ENCODE measurements at regions not wholly inside any gene's neighbourhood (a gene's known extent, or its start where the extent isn't known, plus 50 kb on each side); places are given as distances from the start of the nearest gene placed in this dataset.
"Not testable (repeated sequence)": the region's sequence is repeated elsewhere in the genome, so short reads cannot be mapped to it uniquely, and the experiment has no call there.

GRCh38 chr2:58419983-58420382, 178.9 kb upstream of the FANCL start:
- no peak for DNase-seq (ENCODE audit: low read depth in 4 of 4, low spot score in 3 of 4)

- no peak for DNase-seq (ENCODE audit: low read depth in 4 of 4, low spot score in 3 of 4)
These were observed 175.6 kb upstream of the FANCL start for GRCh38 chr2:58416696-58417095.

GRCh38 chr2:58414506-58414905, 173.4 kb upstream of the FANCL start:
- DNase-seq (ENCODE audit: low read depth in 4 of 4, low spot score in 3 of 4), result no peak

DNA sequence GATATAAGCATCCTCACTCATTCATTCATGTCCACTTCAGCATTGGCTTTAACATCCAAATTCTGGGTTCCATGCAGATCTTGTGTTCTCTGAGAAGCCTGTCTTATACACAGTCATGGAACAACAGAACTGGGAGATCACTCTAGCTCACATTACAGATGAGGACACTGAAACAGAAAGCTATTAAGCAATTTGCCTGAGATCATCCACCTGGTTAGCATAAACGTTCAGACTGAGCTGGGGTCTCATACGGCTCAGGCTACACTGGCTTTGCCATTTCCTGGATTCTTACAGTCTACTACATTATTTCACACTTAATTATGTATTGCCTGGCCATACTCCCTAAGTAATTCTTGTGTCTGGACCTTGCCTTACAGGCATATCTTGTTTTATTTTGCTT, 169.4 kb upstream of the FANCL start:
- DNase-seq (ENCODE audit: low read depth in 4 of 4, low spot score in 3 of 4), result no peak

- DNase-seq (ENCODE audit: low read depth in 4 of 4, low spot score in 3 of 4), result no peak
These were observed 166.4 kb upstream of the FANCL start for GRCh38 chr2:58407487-58407886.

GRCh38 chr2:58405341-58405740, 164.2 kb upstream of the FANCL start:
- no peak for DNase-seq (ENCODE audit: low read depth in 4 of 4, low spot score in 3 of 4)

DNA sequence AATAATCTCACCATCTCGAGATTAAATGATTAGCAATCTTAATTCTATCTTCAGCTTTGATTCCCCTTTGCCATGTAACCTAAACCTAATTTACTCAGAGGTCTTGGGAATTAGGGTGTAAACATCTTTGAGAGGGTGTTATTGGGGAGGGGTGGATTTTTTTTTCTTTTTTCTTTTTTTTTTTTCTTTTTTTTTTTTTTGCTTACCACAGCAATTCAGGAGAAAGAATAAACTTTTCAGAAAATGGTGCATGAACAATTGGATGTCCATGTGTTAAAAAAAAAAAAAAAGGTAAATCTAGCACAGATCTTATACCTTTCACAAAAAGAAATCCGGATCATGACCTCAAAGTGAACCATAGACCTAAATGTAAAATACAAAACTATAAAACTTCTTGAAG, 160.8 kb upstream of the FANCL start:
- DNase-seq (ENCODE audit: low read depth in 4 of 4, low spot score in 3 of 4), result no peak

DNA sequence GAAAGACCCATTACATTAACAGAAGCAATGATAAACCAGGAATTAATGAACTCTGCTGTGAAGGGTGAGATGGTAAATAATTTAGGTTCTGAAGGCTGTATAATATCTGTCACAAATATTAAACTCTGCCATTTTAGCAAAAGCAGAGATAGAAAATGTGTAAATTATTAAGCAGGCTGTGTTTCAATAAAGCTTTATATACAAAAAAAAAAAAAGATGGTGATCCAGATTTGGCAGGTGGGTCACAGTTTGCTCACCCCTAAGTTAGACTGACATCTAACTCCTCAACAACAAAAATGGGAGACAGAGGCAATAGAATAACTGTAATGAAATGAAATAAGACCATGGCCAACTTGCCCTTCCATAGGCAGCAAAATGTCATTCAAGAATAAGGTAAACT, 157.3 kb upstream of the FANCL start:
- DNase-seq (ENCODE audit: low read depth in 4 of 4, low spot score in 3 of 4), result no peak

GRCh38 chr2:58387701-58388100, 146.6 kb upstream of the FANCL start:
- DNase-seq (ENCODE audit: low read depth in 4 of 4, low spot score in 3 of 4), result no peak

DNA sequence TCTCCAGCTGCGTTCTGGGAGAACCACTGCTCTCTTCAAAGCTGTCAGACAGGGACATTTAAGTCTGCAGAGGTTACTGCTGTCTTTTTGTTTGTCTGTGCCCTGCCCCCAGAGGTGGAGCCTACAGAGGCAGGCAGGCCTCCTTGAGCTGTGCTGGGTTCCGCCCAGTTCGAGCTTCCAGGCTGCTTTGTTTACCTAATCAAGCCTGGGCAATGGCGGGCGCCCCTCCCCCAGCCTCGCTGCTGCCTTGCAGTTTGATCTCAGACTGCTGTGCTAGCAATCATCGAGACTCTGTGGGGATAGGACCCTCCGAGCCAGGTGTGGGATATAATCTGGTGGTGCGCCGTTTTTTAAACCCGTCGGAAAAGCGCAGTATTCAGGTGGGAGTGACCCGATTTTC, 145.8 kb upstream of the FANCL start:
- not testable (repeated sequence) for DNase-seq (ENCODE audit: low read depth in 4 of 4, low spot score in 3 of 4)

DNA sequence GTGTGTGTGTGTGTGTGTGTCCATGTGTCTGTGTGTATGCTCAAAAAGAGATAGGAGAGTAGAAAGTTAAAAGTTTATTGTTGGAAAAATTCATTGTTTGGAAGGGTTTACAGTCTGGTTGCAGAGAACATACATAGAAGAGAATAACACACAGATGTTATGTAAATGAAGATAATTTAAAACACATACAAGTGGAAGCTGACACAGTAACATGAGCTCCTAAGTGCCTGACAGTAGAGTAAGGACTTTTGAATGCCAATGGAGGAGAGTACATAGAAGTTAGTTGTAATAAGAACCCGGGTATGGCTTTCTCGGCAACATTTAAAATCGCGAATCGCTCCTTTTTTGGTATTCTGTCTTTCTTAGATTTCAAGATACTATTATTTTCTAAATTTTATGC, 137.0 kb upstream of the FANCL start:
- no peak for DNase-seq (ENCODE audit: low read depth in 4 of 4, low spot score in 3 of 4)

GRCh38 chr2:58377181-58377580, 136.1 kb upstream of the FANCL start:
- no peak for DNase-seq (ENCODE audit: low read depth in 4 of 4, low spot score in 3 of 4)

DNA sequence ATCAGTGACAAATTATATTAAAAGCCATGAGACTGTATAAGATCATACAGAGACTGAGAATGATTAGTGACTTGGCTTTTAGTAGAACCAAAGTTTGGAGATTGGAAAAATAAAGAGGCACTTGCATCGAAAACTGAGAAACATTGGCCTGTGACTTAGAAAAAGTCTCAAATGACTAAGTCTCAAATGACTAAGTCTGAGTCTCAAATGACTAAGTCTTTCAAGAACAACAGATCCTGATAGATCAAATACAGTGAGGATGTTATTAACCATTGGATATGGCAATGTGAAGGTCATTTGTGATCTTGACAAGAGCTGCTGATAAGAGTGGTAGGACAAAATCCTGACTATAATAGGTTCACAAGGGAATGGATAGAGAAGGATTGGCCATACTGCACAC, 135.5 kb upstream of the FANCL start:
- DNase-seq (ENCODE audit: low read depth in 4 of 4, low spot score in 3 of 4), result no peak

GRCh38 chr2:58369594-58369993, 128.5 kb upstream of the FANCL start:
- DNase-seq (ENCODE audit: low read depth in 4 of 4, low spot score in 3 of 4), result no peak

DNA sequence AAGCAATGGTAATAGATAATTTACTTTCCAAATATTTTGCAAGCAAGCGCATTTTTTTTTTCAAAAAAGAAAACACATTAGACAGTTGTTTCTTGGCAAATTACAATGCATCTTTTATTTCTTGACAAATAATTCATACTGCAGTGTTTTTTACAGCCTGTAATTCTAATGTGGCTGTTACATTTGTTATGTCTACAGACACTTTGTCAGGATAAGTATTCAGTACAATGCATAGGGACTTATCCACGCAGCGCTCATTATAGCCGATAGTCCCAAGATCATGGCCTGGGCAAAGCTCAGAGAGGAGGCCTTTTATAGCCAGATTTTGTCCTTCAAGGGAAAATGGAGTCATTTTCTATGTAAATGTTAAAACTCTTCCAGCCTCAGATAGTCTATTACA, 123.0 kb upstream of the FANCL start:
- no peak for DNase-seq (ENCODE audit: low read depth in 4 of 4, low spot score in 3 of 4)

- DNase-seq (ENCODE audit: low read depth in 4 of 4, low spot score in 3 of 4), result no peak
These were observed 116.9 kb upstream of the FANCL start for GRCh38 chr2:58358026-58358425.

DNA sequence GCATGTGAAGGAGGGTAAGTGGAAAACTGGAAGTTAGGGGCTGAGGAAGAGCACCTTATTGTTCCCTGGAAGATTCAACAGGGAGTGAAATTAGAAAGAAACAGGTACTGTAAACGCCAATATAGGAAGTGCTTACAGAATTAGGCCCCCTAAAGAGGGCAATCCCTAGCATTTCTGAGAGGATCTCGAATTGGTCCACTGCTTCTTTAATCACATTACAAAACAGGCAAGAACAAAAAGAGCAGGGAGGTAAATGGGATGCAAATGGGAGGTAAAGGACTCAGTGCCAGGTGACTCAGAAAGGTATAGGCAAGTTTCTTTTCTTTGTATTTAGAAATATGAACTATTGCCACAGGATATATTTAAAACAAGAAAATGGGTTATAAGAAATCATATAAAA, 116.4 kb upstream of the FANCL start:
- DNase-seq (ENCODE audit: low read depth in 4 of 4, low spot score in 3 of 4), result no peak

DNA sequence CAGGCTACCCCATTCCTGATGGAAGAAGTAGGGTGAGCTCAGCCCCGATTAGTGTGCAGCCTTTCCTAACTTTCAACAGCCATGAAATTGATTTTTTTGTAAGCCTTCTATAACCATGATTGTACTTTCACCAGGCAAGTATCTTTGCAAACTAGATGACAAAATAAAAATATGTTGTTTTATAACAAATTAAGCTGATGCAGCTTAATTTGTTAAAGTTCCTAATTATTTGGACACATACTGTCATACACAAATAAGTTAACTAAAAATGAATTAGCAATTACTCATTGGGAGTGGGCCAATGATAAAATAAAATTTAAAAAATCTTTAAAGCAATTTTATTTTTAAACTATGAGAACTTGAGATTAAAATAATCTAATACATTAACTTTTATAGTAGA, 113.1 kb upstream of the FANCL start:
- no peak for DNase-seq (ENCODE audit: low read depth in 4 of 4, low spot score in 3 of 4)

- DNase-seq (ENCODE audit: low read depth in 4 of 4, low spot score in 3 of 4), result no peak
These were observed 109.4 kb upstream of the FANCL start for GRCh38 chr2:58350484-58350883.

GRCh38 chr2:58347810-58348209, 106.7 kb upstream of the FANCL start:
- no peak for DNase-seq (ENCODE audit: low read depth in 4 of 4, low spot score in 3 of 4)

DNA sequence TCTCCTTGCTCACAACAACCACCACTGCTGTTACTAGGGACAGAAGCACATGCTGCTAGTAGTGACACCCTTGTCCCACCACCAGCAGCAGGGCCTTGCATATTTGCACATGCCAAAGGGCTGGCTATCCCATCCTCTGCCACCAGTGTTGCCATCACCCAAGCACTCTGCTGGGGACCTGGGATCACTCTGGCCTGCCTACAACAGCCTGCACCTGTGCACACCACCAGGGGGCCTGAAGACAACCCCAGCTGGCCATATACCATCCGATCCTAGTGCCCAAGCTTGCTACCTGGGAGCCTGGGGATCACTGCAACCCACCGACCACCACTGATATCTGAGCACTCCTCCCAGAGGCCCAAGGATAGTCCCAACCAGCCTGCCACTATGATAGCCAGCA, 99.9 kb upstream of the FANCL start:
- DNase-seq (ENCODE audit: low read depth in 4 of 4, low spot score in 3 of 4), result no peak

- DNase-seq (ENCODE audit: low read depth in 4 of 4, low spot score in 3 of 4), result no peak
These were observed 98.6 kb upstream of the FANCL start for GRCh38 chr2:58339548-58340243.

GRCh38 chr2:58336416-58336815, 95.3 kb upstream of the FANCL start:
- DNase-seq (ENCODE audit: low read depth in 4 of 4, low spot score in 3 of 4), result no peak

All from left renal pelvis (tissue), 4 donors.